ENCODE measurements at regions not wholly inside any gene's neighbourhood (a gene's known extent, or its start where the extent isn't known, plus 50 kb on each side); places are given as distances from the start of the nearest gene placed in this dataset.

- ATAC-seq (no peak), DNase-seq (ENCODE audit: low read depth, low spot score) (no peak)
- intact Hi-C loops (cut with micrococcal nuclease; ENCODE audit: unreplicated experiment) (no loop called here), in situ Hi-C loops (cut with HindIII; ENCODE audit: low pct_unique_long_range_greater_than_20kb, low sequenced_read_pairs) (no loop called here)
- Histone ChIP-seq H3K27me3 (ENCODE audit: control insufficient read depth, insufficient read depth, low read length) (no peaks in the 10 kb centered on the region), H3K4me3 (ENCODE audit: low read depth in 2 of 2, low read length in 2 of 2) (no peak overlapping the region), H3K27ac (ENCODE audit: low read length) (no peak overlapping the region), H3K9me3 (ENCODE audit: control insufficient read depth, insufficient read depth, low read depth, low read length) (no peaks in the 10 kb centered on the region), H3K36me3 (ENCODE audit: control insufficient read depth, insufficient read depth, low read length) (no peaks in the 10 kb centered on the region), H3K4me1 (ENCODE audit: control insufficient read depth, insufficient read depth, low read length) (peaks cover 11% of the 10 kb centered on the region)
- no peak for TF ChIP-seq CTCF (IDR thresholded peaks at IDR 0.05)
- no peak for TF ChIP-seq SIN3A (IDR thresholded peaks at IDR 0.05; ENCODE audit: borderline replicate concordance, insufficient read depth, low read depth, low read length)
- TF ChIP-seq TCF7L2 (IDR thresholded peaks at IDR 0.05; ENCODE audit: low read depth, low read length): no peak
- no peak for TF ChIP-seq REST (IDR thresholded peaks at IDR 0.05; ENCODE audit: insufficient read depth in 1 of 2, low read depth in 2 of 2, low read length in 1 of 2)
- no peak for TF ChIP-seq POLR2AphosphoS5 (IDR thresholded peaks at IDR 0.05; ENCODE audit: low read depth, low read length)
- POLR2A ChIA-PET: no interaction called here
- CTCF ChIA-PET: no interaction called here
- no TSS peak for BruUV-seq (replicated peaks)
Observed at GRCh38 chr5:124803617-124804323, 57.3 kb upstream of the ZNF608 start.

GRCh38 chr5:124806026-124806372 lies 59.6 kb upstream of the ZNF608 start:
- BruUV-seq (replicated peaks): no TSS peak
- in situ Hi-C loops (cut with HindIII; ENCODE audit: low pct_unique_long_range_greater_than_20kb, low sequenced_read_pairs) (no loop called here), intact Hi-C loops (cut with micrococcal nuclease; ENCODE audit: unreplicated experiment) (no loop called here)
- Histone ChIP-seq H3K4me3 (ENCODE audit: low read depth in 2 of 2, low read length in 2 of 2) (no peak overlapping the region), H3K36me3 (ENCODE audit: control insufficient read depth, insufficient read depth, low read length) (no peaks in the 10 kb centered on the region), H3K9me3 (ENCODE audit: control insufficient read depth, insufficient read depth, low read depth, low read length) (no peaks in the 10 kb centered on the region), H3K4me1 (ENCODE audit: control insufficient read depth, insufficient read depth, low read length) (peaks cover 11% of the 10 kb centered on the region), H3K27ac (ENCODE audit: low read length) (peak overlapping the region; percentile 73), H3K27me3 (ENCODE audit: control insufficient read depth, insufficient read depth, low read length) (no peaks in the 10 kb centered on the region)
- CTCF ChIA-PET: no interaction called here
- ATAC-seq: no peak
- TF ChIP-seq REST (IDR thresholded peaks at IDR 0.05; ENCODE audit: insufficient read depth in 1 of 2, low read depth in 2 of 2, low read length in 1 of 2): no peak
- TF ChIP-seq SIN3A (IDR thresholded peaks at IDR 0.05; ENCODE audit: borderline replicate concordance, insufficient read depth, low read depth, low read length): no peak
- TF ChIP-seq CTCF (IDR thresholded peaks at IDR 0.05): no peak
- TF ChIP-seq TCF7L2 (IDR thresholded peaks at IDR 0.05; ENCODE audit: low read depth, low read length): no peak
- no peak for TF ChIP-seq POLR2AphosphoS5 (IDR thresholded peaks at IDR 0.05; ENCODE audit: low read depth, low read length)
- DNase-seq (ENCODE audit: low read depth, low spot score): no peak
- POLR2A ChIA-PET: no interaction called here
